HG02943 (cell line): ENCODE measurements at regions not wholly inside any gene's neighbourhood (a gene's known extent, or its start where the extent isn't known, plus 50 kb on each side); places are given as distances from the start of the nearest gene placed in this dataset.

Source experiments
- ATAC-seq: cut with Tn5 transposase; IDR thresholded peaks from one replicate; pipeline ENCODE4 v1.9.1; 2021; ENCODE audit warnings: mild to moderate bottlenecking, low read depth, moderate library complexity; ENCODE audit not compliant: unreplicated experiment

GRCh38 chr9:87270848-87271234, 226.8 kb upstream of the DAPK1 start:
- no peak for ATAC-seq

- ATAC-seq = no peak
Observed at GRCh38 chr9:87271696-87272477, 225.8 kb upstream of the DAPK1 start.

GRCh38 chr9:87275047-87275725, 222.5 kb upstream of the DAPK1 start:
- no peak for ATAC-seq

GRCh38 chr9:87276327-87276841, 221.3 kb upstream of the DAPK1 start:
- ATAC-seq = no peak

- no peak for ATAC-seq
Observed at GRCh38 chr9:87276851-87277261, 220.8 kb upstream of the DAPK1 start.

GRCh38 chr9:87277346-87277745, 220.3 kb upstream of the DAPK1 start:
- no peak for ATAC-seq

- no peak for ATAC-seq
Observed at GRCh38 chr9:87278971-87279733, 218.5 kb upstream of the DAPK1 start.

DNA sequence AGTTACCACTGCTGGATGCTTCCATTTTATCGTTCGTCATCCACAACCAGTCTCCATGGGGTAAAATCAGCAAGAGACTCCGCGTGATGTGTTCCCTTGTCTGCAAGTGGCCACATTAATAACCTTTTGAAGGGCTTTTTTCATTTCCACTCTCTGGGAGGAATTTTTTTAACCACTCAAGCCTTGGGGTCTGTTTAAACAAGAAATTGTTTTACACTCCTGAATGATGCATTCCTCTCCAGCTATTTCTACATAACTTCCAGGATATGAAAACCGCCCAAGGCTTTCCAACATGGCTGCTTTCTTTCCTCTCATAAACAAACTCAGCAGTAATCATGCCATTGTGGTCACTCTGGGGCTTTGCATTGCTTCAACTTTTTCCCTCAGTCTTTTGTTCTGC, 217.2 kb upstream of the DAPK1 start:
- ATAC-seq = no peak

GRCh38 chr9:87282538-87282937, 215.1 kb upstream of the DAPK1 start:
- ATAC-seq = no peak

GRCh38 chr9:87283585-87283984, 214.1 kb upstream of the DAPK1 start:
- no peak for ATAC-seq

DNA sequence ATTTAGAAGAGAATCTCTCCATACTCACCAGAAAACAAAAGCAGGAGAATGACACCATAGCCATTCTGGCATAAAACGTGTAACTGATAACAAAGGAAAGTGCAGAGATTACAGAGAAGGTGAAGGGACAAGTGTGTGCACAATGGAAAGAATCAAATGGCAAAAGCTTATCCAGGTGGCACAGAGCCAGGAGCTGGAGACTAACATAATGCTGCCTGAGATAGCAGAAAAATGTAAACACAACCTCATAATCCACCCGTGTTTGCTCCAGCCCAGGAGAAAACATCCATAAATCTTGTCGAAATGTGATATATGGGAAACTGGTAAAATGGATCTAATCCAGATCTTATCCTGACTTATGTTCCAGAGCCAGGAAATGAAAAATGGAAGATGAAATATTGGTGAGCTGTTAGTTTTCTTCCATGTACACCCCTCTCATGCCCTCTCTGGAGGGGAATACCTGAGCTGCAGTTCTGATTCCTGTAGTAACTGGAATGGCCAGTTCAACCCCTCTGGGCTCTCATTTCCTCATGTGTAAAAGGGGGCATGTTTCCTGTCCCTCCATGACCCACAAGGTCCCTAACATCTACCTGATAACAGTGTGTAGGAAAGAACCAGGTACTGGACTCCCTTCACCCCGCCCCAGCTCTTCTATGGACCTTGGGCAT, 212.3 kb upstream of the DAPK1 start:
- ATAC-seq = no peak

DNA sequence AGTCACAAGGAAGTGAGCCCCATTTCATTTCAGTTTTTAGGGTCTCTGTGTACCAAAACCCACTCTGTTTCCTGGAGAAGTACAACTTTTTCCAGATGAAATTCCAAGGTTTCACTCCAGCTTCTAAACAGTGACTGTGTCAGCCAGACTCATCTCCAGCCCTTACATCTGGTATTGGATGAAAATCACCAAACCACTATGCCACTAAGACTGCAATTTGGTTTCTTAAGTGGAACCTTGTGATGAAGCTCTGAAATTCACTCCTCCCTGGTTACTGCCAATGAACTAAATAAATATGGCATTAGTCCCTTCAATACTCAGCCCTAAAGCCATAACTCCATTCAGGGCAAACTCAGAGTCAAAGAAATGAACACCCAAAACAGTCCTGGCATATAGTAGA, 211.2 kb upstream of the DAPK1 start:
- no peak for ATAC-seq

DNA sequence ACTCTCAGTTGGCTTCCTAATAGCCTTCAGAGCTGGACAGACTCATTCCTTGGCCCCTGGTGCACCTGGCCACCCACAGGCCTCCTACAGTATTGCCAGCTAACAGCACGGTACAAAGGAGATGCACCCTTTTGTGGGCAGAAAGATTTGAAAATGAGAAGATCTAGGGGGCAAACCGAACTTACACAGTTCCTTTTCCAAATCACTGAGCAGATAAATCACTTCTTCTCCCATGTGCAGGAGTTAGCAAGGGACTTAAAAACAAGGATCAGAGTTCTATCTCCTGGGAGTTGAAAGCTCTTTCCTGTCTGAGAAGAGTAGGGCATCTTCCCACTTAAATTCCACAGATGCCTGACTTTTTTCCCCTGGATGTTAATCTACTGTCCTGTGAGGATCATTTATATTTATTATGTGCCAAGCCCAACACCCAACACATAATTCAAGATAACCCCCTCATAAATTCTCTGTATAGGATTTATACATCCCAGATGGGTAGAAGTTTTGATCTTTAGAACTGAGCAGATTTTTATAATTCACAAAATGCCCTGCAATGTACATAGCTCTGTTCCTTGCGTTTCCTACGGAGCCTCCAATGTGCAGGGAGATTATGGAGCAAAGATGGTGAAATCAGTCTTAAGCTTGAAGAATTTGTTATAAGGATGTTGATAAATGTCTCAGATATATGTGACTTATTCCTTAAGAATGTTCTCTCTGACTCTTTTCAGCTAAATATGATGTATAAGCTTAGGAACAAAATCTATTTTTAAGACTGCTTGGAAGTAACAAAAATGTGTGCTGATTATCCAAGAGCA, 207.2 kb upstream of the DAPK1 start:
- ATAC-seq = no peak

- no peak for ATAC-seq
Observed at GRCh38 chr9:87292449-87293191, 205.0 kb upstream of the DAPK1 start.

GRCh38 chr9:87294126-87294525, 203.5 kb upstream of the DAPK1 start:
- no peak for ATAC-seq

DNA sequence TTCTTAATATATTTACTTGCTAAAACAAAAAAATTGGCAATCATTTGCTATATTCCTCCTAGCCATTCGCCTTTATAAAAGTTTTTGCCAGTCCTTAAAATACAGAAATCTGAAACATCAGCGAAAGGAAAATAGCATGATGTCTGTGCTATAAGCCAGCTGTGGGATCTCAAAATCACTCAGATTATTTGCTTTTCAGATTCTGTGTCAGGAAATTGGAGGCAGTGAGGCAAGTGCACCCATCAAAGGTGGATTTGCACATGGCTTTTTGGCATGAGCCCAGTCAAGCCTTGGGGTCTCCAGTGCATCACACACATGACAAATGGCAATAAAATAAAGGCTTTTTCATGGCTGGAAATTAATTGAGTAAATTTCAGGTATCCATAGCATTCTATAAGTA, 196.8 kb upstream of the DAPK1 start:
- no peak for ATAC-seq

GRCh38 chr9:87301371-87301770, 196.3 kb upstream of the DAPK1 start:
- no peak for ATAC-seq

- no peak for ATAC-seq
Observed at GRCh38 chr9:87305151-87305550, 192.5 kb upstream of the DAPK1 start.

GRCh38 chr9:87306006-87306405, 191.7 kb upstream of the DAPK1 start:
- ATAC-seq = no peak
